Vagina (tissue), 2 donors: ENCODE measurements at regions not wholly inside any gene's neighbourhood (a gene's known extent, or its start where the extent isn't known, plus 50 kb on each side); places are given as distances from the start of the nearest gene placed in this dataset.
A peak's percentile ranks its signal among the peaks of the same experiment; 100 is the strongest.

Experiments
- DNase-seq, 2 donors: peaks; one replicate each; pipeline ENCODE4 v3.0.0-alpha.2; 2017; ENCODE audit errors: extremely low spot score in 2 of 2
- H3K27ac ChIP-seq: fragments of 200-600 bp; sonication (generic); one replicate; pipeline ENCODE4 v1.5.1; 2019
- H3K27me3 ChIP-seq: fragments of 200-600 bp; sonication (generic); one replicate; pipeline ENCODE4 v1.5.1; 2019
- H3K36me3 ChIP-seq, 2 donors: fragments of 200-600 bp; sonication (generic); one replicate each; pipeline ENCODE4 v1.5.1; 2017 to 2019
- H3K4me1 ChIP-seq: fragments of 200-600 bp; sonication (generic); one replicate; pipeline ENCODE4 v1.5.1; 2019
- H3K4me3 ChIP-seq, 2 donors: fragments of 200-600 bp; sonication (generic); 1 replicate in 1 of 2; 2 replicates in 1 of 2; pipeline ENCODE4 v1.5.1; 2016 to 2019
- H3K9me3 ChIP-seq: fragments of 200-600 bp; sonication (generic); one replicate; pipeline ENCODE4 v1.5.1; 2019
- CTCF ChIP-seq, 3 experiments: fragments of 450-650 bp in 2 of 3; fragments of 200-600 bp in 1 of 3; sonication (generic) in 1 of 3; IDR thresholded peaks; one replicate each; pipeline ENCODE4 v1.5.1; 2017 to 2019; ENCODE audit warnings: antibody characterized with exemption in 3 of 3, mild to moderate bottlenecking in 2 of 3, moderate library complexity in 2 of 3
- POLR2A ChIP-seq, 2 donors: fragments of 450-650 bp; IDR thresholded peaks; one replicate each; pipeline ENCODE4 v1.6.1; 2017; ENCODE audit warnings: antibody characterized with exemption in 2 of 2, mild to moderate bottlenecking in 2 of 2, moderate library complexity in 2 of 2
- POLR2AphosphoS5 ChIP-seq, 2 donors: sonication (generic); formaldehyde crosslinking; IDR thresholded peaks; one replicate each; pipeline ENCODE4 v1.9.0; 2017; ENCODE audit warnings: antibody characterized with exemption in 2 of 2, mild to moderate bottlenecking in 2 of 2, low read depth in 1 of 2; ENCODE audit not compliant: insufficient read depth in 1 of 2
- intact Hi-C: fragments of 100-400 bp; cut with DNase I; formaldehyde crosslinking; loops from one replicate; pipeline ENCODE4 v1.15.1; 2023

GRCh38 chr5:96159043-96159442, 197.4 kb upstream of the ELL2 start:
- no peak for TF ChIP-seq POLR2AphosphoS5 (IDR thresholded peaks at IDR 0.05; ENCODE audit: insufficient read depth in 1 of 2, low read depth in 1 of 2)
- TF ChIP-seq CTCF (IDR thresholded peaks at IDR 0.05) = no peak
- TF ChIP-seq POLR2A (IDR thresholded peaks at IDR 0.05) = no peak
- Histone ChIP-seq H3K4me1 (no peaks in the 10 kb centered on the region), H3K36me3 (no peaks in the 10 kb centered on the region), H3K27me3 (no peaks in the 10 kb centered on the region), H3K9me3 (no peaks in the 10 kb centered on the region), H3K27ac (no peak overlapping the region), H3K4me3 (no peak overlapping the region)
- DNase-seq = no peak
- intact Hi-C loops = no loop called here

GRCh38 chr5:96157841-96158291, 196.2 kb upstream of the ELL2 start:
- H3K36me3 ChIP-seq = no peaks in the 10 kb centered on the region
- H3K27me3 ChIP-seq = no peaks in the 10 kb centered on the region
- DNase-seq = no peak
- intact Hi-C loops = no loop called here
- H3K4me3 ChIP-seq = no peak overlapping the region
- H3K9me3 ChIP-seq = no peaks in the 10 kb centered on the region
- no peaks in the 10 kb centered on the region for H3K4me1 ChIP-seq
- H3K27ac ChIP-seq = no peak overlapping the region
- TF ChIP-seq CTCF (IDR thresholded peaks at IDR 0.05) (no peak), POLR2AphosphoS5 (IDR thresholded peaks at IDR 0.05; ENCODE audit: insufficient read depth in 1 of 2, low read depth in 1 of 2) (peak in 1 of 2 donors; percentile 17), POLR2A (IDR thresholded peaks at IDR 0.05) (no peak)

- no peak for DNase-seq
- Histone ChIP-seq H3K4me3 (no peak overlapping the region), H3K36me3 (no peaks in the 10 kb centered on the region), H3K4me1 (no peaks in the 10 kb centered on the region), H3K27me3 (no peaks in the 10 kb centered on the region), H3K9me3 (no peaks in the 10 kb centered on the region), H3K27ac (no peak overlapping the region)
- intact Hi-C loops = no loop called here
- TF ChIP-seq CTCF (IDR thresholded peaks at IDR 0.05) (no peak), POLR2AphosphoS5 (IDR thresholded peaks at IDR 0.05; ENCODE audit: insufficient read depth in 1 of 2, low read depth in 1 of 2) (no peak), POLR2A (IDR thresholded peaks at IDR 0.05) (no peak)
Observed at GRCh38 chr5:96157077-96157780, 195.6 kb upstream of the ELL2 start.

GRCh38 chr5:96155147-96155546, 193.5 kb upstream of the ELL2 start:
- Histone ChIP-seq H3K4me3 (no peak overlapping the region), H3K36me3 (no peaks in the 10 kb centered on the region), H3K9me3 (no peaks in the 10 kb centered on the region), H3K27ac (no peak overlapping the region), H3K27me3 (no peaks in the 10 kb centered on the region), H3K4me1 (no peaks in the 10 kb centered on the region)
- no peak for DNase-seq
- intact Hi-C loops = no loop called here
- no peak for TF ChIP-seq CTCF (IDR thresholded peaks at IDR 0.05)
- TF ChIP-seq POLR2A (IDR thresholded peaks at IDR 0.05) = no peak
- TF ChIP-seq POLR2AphosphoS5 (IDR thresholded peaks at IDR 0.05; ENCODE audit: insufficient read depth in 1 of 2, low read depth in 1 of 2) = no peak

- Histone ChIP-seq H3K27ac (no peak overlapping the region), H3K36me3 (no peaks in the 10 kb centered on the region), H3K27me3 (no peaks in the 10 kb centered on the region), H3K4me1 (peaks cover 6% of the 10 kb centered on the region), H3K4me3 (no peak overlapping the region), H3K9me3 (no peaks in the 10 kb centered on the region)
- no peak for DNase-seq
- TF ChIP-seq CTCF (IDR thresholded peaks at IDR 0.05) = no peak
- TF ChIP-seq POLR2A (IDR thresholded peaks at IDR 0.05) = no peak
- TF ChIP-seq POLR2AphosphoS5 (IDR thresholded peaks at IDR 0.05; ENCODE audit: insufficient read depth in 1 of 2, low read depth in 1 of 2) = no peak
- intact Hi-C loops = no loop called here
Observed at GRCh38 chr5:96151891-96152290, 190.2 kb upstream of the ELL2 start.
